Stimulated activated CD8-positive, alpha-beta memory T cell treated with anti-CD3 and anti-CD28 coated beads, Interleukin-7, amount 100 ng/mL, for 4 hours (primary cell): ENCODE measurements at regions not wholly inside any gene's neighbourhood (a gene's known extent, or its start where the extent isn't known, plus 50 kb on each side); places are given as distances from the start of the nearest gene placed in this dataset.

Source experiments
- DNase-seq, 2 donors: peaks; one replicate each; pipeline ENCODE4 v3.0.0-alpha.2; 2020; ENCODE audit warnings: low read depth in 2 of 2

DNA sequence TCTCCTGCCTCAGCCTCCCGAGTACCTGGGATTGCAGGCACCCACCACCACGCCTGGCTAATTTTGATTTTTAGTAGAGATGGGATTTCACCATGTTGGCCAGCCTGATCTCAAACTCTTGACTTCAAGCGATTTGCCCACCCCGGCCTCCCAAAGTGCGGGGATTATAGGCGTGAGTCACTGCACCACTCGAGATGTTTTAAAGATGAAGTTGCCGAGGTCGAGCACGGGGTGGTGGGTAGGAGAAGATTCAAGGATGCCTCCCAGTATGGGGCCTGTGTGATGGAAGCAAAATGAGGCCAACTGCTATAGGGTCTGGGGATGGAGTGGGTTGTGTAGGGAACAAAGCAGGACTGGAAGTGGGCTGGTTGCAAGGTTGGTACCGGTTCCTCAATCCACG, 245.2 kb downstream of the MN1 start:
- no peak for DNase-seq

DNA sequence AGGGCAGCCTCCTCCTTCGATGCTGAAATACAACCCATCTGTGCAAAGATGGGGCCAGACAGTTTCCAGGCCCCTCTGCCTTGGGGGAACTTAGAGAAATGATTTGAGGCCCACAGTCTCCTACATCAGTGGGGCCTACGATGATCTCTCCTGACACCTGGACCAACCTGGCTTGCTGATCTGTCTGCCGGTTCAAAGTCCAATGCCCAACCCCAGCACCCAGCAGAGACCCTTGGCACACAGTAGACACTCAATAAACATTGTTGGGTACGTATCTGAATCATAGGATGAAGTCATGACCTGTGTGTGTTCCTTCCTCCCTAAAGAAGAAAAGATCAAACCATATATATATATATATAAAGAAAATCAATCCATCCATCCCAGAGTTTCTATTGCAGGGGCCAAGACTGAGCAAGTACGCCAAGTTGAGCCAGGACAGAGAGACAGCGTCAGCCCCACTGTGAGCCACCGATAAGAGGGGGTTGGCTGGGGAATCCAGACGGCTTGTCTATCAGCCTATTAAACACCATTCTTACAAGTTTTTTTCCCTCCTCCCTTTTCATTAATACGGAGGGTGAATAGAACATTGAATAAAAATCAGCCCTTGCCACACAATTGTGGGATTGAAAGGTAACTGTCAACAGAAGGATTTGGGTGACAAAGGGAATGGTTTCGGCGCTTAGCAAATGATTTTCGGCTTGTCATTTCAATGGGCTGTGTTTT, 244.1 kb downstream of the MN1 start:
- DNase-seq = no peak

DNA sequence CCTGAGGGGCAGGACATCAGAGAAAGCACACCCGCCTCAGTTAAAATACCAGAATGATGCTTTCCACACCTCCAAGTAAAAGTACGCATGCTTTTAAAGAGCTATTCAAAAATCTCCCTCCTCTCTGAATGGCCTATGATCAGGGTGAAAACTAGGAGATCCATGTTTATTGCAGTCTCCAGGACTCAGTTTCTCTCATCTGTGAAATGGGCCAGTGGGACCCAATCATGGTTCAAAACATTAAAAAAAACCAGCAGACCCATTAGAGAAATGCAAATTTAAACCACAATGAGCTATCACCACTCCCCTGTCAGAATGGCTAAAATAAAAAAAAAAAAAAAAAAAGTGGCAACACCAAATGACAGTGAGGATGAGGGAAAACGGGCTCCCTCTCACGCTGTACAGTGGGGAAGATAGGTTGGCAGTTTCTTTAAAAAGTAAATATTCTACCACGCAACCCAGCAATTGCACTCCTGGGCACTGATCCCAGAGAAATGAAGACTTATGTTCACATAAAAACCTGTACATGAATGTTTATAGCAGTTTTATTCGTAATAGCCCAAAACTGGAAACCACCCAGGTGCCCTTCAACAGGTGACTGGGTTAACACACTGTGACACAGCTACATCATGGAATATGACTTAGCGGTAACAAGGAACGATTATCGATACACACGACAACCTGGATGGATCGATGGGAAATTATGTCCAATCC, 242.7 kb downstream of the MN1 start:
- DNase-seq = no peak

DNA sequence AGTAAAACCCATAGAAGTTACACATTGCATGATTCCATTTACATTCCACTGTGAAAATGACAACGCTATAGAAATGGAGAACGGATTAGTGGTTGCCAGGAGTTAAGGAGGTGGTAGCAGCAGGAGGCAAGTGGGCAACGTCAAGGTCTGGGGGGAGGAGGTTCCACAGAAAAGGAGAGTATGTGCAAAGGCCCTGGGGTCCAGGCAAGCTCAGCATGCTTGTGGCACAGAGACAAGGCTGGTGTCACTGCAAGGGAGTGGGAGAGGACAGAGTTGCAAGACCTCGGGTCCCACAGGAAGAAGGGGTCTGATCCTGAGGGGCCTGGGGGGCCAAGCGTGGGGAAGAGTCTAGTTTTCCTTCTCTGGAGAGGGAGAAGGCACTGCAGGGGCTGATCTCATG, 240.8 kb downstream of the MN1 start:
- no peak for DNase-seq

DNA sequence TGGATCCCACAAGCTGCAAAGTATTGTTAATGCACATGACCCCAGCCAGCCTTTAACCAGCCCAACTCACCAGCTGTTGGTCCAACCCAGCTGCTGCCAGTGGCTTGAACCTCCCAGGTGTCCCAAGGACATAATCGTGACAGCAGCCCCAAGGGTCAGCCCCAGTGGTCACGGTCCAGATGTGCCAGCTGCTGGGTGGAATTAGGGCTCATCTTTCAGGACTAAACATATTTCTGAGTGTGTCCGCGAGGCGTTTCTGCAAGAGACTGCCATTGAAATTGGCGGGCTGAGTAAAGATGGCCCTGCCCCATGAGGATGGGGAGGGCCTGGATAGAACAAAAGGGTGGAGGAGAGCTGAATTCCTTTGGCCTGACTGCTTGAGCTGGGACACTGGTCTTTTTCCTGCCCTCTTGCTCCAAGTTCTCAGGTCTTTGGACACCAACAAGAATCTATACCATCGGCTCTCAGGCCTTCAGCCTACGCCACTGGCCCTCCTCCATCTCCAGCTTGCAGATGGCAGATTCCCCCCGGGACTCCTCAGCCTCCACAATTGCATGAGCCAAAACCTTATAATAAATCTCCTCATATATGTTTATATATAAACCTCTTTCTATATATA, 240.2 kb downstream of the MN1 start:
- no peak for DNase-seq

DNA sequence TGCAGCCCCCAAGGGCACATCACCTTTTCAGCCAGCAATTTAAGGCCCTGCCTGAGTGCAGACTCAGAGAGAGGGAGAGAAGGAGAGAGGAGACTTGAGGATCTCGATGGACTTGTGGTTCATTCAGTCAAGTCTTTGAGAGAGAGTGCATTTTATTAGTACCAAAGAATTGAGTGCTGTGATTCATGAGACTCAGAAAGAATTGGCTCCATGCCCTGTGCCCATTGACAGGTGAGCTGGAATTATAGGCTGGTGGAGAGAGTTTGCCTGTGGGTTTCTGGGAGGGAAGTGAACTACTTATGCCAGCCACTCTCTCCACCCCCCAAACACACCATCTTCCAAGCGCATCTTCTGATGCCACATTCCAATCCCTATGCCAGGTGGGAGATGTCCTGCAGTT, 236.8 kb downstream of the MN1 start:
- DNase-seq = no peak

DNA sequence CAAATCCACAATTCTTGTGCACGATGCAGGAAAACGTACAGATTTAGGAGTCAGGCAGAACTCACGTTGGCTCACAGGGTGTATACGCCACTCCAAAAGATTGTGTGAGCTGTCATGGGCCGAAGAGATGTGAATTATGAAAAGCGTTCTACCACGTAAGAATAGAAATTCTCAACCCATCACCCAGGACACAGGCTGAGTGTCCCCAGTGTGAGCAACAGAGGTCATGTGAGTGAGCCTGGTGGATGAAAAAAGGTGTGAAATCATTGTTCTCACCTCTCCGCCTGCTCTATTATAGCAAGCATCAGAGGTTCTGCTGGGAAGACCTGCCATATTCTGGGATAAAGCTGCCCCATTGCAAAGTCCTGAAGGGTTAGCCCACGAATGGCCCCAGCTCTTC, 235.0 kb downstream of the MN1 start:
- no peak for DNase-seq

DNA sequence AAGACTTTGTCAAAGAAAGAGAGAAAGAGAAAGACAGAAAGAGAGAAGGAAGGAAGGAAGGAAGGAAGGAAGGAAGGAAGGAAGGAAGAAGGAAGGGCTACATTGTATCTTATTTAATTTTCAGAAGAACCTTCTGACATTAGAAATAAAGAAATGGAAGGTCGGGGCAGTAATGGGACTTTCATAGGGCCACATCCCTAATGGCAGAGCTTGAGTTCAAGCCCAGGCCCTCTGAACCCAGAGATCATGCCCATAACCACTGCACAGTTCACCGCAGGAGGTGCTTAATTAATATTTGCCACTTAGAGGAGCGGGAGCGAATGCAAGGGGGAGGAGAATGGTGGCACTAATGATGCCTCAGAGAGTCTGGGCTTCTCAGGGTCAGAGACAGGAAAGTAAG, 233.3 kb downstream of the MN1 start:
- DNase-seq = no peak

DNA sequence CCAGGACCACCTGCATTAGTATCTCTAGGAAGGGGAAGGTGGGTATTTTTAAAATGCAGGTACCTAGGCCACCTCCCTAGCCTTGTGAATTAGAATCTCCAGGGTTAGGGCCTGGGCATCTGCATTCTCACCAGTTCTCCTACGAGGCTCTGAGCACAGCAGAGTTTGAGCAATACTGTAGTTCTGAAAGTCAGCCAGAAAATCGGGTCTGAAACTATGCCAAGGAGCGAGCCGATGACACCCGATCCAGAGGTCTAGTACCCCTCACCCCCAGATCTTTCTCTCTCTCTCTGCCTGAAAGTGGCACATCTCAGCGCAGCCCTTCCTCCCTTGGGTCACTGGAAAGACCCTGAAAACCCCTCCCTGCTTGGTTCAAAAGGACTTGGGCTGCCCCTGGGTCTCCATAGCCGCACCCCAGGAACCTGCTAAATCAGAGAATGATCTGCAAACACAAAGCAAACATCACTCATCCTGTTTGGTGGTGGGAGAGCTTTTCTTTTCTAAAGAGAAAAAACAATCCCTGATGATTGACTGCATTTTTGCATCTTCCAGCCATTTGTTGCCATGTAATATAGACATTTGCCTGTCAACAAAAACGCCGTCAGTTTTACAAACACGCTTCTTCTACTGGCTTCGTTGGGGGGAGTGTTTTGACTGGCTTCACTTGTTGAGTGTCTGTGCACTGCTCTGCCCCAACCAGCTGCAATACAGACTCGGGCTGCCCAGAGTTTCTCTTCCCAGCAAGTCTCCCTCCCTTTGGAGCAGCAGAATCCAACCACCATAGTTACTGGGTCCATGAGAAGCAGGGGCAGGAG, 229.9 kb downstream of the MN1 start:
- no peak for DNase-seq

DNA sequence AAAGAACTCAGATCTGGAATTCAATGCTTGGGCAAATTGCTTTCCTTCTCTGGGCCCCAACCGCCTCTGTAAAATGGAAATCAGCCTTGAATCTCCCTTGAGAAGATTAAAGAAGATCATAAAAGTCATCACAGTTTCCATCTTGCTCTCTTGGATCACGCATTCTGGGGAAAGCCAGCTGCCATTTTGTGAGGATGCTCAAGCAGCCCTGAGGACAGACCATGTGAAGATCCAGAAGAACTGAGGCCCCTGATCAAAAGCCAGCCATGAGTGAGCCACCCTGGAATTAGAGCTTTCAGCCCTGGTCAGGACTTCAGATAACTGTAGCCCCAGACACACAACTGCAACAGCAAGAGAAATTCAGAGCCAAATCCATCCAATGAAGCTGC, 229.3 kb downstream of the MN1 start:
- no peak for DNase-seq

DNA sequence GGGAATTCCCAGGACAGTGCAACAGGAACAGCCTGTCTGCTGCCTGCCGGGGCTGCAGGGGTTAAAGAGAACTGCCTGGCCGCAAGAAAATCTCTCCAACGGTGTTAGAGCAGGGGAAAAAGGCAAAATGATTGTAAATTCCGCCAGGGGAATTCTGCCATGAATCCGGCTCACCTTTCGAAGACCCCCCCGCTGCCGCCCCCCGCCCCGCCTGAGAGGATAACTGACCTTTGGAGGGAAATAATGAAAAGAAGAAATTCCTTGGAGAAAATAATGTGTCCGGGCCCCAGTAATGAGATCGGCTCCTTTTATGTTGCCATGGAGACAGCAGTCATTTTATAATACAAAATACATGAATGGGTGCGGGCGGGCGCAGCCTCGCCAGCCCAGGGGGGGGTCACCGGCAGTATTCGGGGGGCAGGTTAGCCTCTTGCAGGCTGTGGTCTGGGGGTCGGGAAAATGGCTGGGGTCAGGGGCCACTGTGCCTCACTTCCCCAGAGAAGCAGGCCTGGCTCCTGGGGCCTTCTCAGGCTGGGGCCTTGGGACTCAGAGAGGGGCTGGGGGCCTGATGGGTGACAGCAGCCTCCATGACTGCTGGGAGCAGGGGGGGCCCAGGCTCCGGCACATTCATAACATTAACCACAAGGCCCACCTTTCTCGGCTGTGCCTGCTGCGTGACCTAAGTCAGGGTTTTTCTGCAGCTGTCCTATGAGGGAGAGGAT, 228.1 kb downstream of the MN1 start:
- no peak for DNase-seq

DNA sequence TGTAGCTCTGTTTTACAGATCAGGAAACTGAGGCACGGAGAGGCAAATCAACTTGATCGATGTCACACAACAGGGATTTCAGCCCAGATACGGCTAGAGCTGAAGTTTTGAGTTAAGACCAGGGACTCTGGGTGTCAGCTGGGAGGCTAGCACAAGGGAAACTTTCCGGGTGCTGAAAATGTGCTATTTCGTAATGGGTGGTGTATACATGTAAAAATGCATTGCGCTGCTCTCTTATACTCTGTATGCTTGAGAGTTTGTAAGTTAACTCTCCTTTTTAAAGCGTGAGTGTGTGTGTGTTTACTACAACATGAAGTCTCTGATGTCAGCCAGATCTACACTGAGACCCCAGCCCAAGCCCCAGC, 227.6 kb downstream of the MN1 start:
- DNase-seq = no peak

DNA sequence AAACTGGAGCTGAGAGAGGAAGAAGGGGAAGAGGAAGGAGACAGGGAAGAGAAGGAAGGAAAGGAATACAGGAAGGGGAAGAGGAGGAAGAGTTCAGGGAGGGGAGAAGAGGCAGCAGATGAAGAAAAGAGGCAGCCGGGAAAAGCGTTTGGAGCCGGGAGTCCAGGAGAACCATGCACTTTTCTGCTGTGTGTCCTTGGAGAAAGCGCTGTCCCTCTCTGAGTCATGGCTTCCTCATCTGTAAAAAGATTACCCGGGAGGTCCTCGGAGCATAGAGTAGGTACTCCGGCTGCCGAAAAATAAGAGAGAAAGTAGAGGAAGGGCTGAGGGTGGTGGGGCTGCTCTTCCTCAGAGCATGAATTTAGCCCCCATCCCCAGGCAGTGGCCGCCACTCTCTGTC, 226.9 kb downstream of the MN1 start:
- DNase-seq = no peak

DNA sequence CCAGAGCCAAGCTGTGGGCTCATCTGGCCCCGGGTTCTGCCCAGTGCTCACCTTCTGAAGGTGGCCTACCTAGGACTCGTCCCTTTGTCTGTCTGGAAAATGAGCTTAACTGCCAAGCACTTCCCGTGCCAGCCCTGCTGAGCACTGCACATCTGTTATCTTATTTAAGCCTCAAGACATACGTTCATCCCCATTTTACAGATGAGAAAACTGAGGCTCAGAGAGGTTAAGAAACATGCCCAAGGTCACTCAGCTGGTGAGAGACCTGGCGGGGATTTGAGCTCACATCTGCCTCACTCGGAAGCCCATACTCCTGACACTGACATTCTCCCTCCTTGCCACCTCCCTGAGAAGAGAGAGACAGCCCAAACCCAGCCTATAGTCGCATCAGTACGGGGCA, 226.2 kb downstream of the MN1 start:
- DNase-seq = no peak

DNA sequence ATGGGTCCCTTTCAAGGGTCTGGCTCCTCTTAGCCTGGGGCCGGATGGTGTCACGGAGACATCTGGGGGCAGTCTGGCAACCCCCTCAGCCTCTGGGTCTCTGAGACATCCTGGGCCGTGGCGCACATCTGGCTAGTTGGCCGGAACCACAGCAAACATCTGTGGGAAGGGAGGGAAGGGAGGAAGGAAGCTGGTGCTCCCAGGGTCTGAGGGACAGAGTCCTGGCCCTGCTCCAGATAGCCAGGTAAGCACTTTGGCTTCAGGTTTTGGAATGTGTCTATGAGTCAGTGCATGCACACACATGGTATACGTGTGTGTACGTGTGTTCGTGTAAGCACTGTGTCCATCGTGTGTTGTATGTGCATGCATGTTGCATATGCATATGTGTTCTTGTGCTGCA, 225.1 kb downstream of the MN1 start:
- DNase-seq = no peak

DNA sequence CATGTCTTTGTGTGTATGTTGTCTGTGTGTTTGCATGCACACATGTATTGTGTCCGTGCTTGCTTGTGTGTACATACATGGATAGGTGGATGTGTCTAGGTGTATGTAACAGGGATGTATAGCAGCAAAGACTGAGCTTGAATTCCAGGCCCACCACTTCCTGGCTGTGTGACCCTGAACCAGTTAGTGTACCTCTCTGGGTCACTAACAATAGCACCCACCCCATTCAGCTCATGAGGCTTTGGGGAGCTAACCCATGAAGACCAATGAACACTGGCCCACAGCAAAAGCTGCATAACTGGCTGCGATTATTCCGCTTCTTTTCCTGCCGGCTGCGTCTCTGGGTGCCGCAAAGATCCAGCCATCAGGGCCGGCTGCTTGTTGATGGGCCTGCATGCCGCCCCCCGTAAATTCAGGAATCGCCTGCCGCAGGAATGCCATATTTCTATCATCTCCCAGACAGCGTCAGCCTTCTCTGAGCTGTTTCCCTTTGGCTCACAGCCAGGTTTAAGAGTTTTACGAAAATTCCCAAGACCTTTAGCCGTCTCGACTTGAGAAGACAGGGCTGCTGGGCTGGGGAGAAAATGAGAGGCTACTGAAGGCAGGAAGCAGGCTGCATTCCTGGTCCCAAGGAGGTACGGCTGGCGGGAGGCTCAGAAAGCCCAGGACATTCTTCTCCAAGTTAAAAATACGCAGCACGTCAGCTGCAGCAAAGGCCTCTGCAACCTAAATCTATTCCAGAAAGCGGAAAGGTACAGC, 224.6 kb downstream of the MN1 start:
- DNase-seq = no peak

DNA sequence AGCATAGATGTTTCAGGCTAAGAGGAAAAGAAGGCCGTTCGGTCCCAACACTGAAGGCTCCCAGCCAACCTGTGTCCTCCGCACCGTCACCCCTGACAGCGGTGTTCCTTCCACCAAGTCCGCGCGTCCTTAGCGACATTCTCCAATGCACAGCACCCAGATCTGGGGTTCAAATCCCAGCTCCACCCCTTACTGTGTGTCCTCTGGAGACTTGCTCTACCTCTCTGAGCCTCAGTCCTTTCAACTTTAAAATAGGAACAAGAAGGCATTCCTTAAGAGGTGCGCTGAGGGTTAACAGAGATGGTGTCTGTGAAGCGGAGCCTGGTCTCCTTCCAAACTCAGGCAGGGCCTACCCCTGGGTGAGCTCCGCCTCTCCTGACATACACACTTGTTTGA, 224.0 kb downstream of the MN1 start:
- no peak for DNase-seq

DNA sequence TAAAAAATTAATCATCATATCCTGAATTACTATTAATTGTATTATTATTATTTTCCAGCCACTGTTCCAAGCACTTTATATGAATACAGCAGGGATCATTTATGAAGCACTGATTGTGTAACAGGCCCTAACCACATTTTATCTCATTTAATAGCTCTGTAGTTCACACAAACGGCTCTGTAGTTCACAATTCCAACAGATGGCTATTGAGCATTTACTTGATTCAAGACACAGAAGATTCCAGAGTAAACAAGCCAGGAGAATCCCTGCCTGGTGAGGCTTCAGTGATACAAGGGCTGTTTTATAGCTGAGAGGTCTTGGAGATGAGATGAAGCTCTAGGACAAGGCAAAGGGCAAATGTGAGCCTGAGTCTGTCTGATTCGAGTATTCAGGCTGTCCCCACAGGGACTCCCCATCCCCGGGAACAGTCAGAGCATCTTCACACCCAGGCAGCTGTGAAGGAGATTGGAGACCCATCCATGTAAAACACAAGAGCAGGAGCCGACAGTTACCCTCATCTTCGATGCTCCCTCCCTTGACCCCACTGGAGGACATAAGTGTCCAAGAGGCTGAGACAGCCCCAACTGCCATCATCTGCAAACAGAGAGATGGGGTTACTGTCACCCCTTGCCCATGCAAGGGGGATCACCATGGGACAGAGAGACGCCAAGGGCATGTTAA, 222.5 kb downstream of the MN1 start:
- DNase-seq = no peak

DNA sequence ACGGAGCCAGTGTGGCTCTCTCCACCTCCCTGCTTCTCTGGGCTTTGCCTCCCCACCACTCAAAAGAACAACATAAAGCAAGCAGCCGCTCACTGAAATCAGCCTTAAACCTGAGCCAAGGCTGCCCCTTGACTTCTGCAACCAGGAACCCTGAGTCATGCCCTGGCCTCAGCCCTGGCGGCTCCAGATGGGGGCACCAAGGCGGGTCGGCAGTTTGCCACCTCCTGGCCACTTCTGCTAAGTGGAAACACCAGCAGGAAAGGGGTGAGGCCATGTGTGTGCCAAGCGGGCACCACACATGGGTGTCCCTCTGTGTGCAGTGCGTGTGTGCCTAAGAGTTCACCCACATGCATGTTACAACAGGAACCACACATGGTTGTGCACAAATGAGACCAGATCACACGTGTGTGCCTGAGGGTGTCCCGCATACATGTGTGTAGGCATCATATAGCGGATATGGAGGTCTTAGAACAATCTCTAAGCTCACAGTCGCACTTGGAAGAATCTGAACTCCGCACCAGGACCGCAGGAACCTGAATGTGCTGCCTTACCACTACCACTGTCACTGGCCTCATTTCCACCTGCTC, 221.2 kb downstream of the MN1 start:
- no peak for DNase-seq

DNA sequence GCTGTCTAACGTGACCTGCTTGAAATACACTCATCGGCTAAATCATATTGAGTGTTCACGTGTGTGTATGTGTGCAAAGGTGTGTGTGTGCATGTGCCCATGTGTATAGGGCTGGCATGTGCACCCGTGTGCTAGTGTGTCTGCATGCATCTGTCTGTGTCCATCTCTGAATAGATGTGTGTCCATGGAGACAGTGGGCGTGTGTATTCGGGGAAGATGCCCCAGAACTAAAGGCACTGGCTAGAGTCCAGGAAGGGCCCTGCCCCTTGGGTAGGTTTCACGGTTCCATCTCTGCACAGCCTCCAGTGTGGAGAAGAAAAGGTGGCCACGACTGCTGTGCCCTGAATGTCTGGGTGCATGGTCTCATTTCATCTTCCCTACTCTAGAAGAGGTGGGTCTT, 220.3 kb downstream of the MN1 start:
- no peak for DNase-seq
